IMR-90 (cell line): ENCODE measurements at regions not wholly inside any gene's neighbourhood (a gene's known extent, or its start where the extent isn't known, plus 50 kb on each side); places are given as distances from the start of the nearest gene placed in this dataset.

Source experiments
- ATAC-seq: fragments of 200-7000 bp; cut with Tn5 transposase; 2 replicates; pipeline ENCODE4 v1.9.1; 2020; ENCODE audit warnings: low read depth, mild to moderate bottlenecking, moderate library complexity
- BruUV-seq: library from RNA; stranded (reverse); fragments of 400-500 nt; replicated peaks from 2 replicates; lab custom pipeline; 2021; lab: Mats Ljungman, UMichigan
- CTCF ChIA-PET: fragments of 300-600 bp; formaldehyde crosslinking; extraction: SDS; loops from one replicate; lab custom pipeline; 2021; ENCODE audit warnings: antibody characterized with exemption; lab: Yijun Ruan, JAX
- POLR2A ChIA-PET: fragments of 300-600 bp; sonication (Branson Sonifier 250); formaldehyde crosslinking; loops from one replicate; lab custom pipeline; 2022; ENCODE audit warnings: antibody characterized with exemption; ENCODE audit not compliant: unreplicated experiment; lab: Charles Lee
- DNase-seq: peaks from one replicate; pipeline ENCODE4 v3.0.0; 2013
- H2AFZ ChIP-seq: replicated peaks from 2 replicates; pipeline ENCODE3; 2013; ENCODE audit warnings: low read length, mild to moderate bottlenecking; ENCODE audit not compliant: poor library complexity
- H2AK5ac ChIP-seq: 2 replicates; pipeline ENCODE4 v1.6.1; 2013; ENCODE audit warnings: low read depth, low read length, inconsistent platforms
- H2AK9ac ChIP-seq: replicated peaks from 2 replicates; pipeline ENCODE3; 2013; ENCODE audit warnings: mild to moderate bottlenecking, low read depth, low read length, moderate library complexity; ENCODE audit not compliant: poor library complexity
- H2BK120ac ChIP-seq: 2 replicates; pipeline ENCODE4 v1.6.1; 2013; ENCODE audit warnings: low read depth, low read length, inconsistent platforms
- H2BK15ac ChIP-seq: 3 replicates; pipeline ENCODE4 v1.6.1; 2013; ENCODE audit warnings: low read depth, low read length, inconsistent platforms
- H2BK20ac ChIP-seq: 2 replicates; pipeline ENCODE4 v1.6.1; 2013; ENCODE audit warnings: low read depth, mild to moderate bottlenecking, inconsistent platforms, low read length, moderate library complexity
- H2BK5ac ChIP-seq: 2 replicates; pipeline ENCODE4 v1.6.1; 2013; ENCODE audit warnings: mild to moderate bottlenecking, low read depth, low read length, inconsistent platforms; ENCODE audit not compliant: poor library complexity, severe bottlenecking
- H3K14ac ChIP-seq: replicated peaks from 2 replicates; pipeline ENCODE4 v1.6.1; 2013; ENCODE audit warnings: low read depth, low read length, inconsistent platforms
- H3K18ac ChIP-seq: 2 replicates; pipeline ENCODE4 v1.6.1; 2013; ENCODE audit warnings: low read depth, low read length, control low read depth
- H3K23ac ChIP-seq: 2 replicates; pipeline ENCODE4 v1.6.1; 2013; ENCODE audit warnings: low read depth, low read length, inconsistent platforms
- H3K27ac ChIP-seq: 2 replicates; pipeline ENCODE4 v1.5.1; 2013; ENCODE audit warnings: mild to moderate bottlenecking, control low read depth, low read length; ENCODE audit not compliant: insufficient read depth
- H3K27me3 ChIP-seq: 2 replicates; pipeline ENCODE4 v1.6.1; 2013; ENCODE audit warnings: low read length; ENCODE audit not compliant: control insufficient read depth, insufficient read depth
- H3K36me3 ChIP-seq: 2 replicates; pipeline ENCODE4 v1.6.1; 2013; ENCODE audit warnings: low read length, mixed read lengths; ENCODE audit not compliant: control insufficient read depth, insufficient read depth
- H3K4ac ChIP-seq: 2 replicates; pipeline ENCODE4 v1.6.1; 2013; ENCODE audit warnings: low read depth, low read length, inconsistent platforms
- H3K4me1 ChIP-seq: 2 replicates; pipeline ENCODE4 v1.6.1; 2013; ENCODE audit warnings: low read length, mixed read lengths; ENCODE audit not compliant: control insufficient read depth, insufficient read depth
- H3K4me2 ChIP-seq: 2 replicates; pipeline ENCODE4 v1.6.1; 2013; ENCODE audit warnings: low read depth, mild to moderate bottlenecking, control low read depth, low read length, moderate library complexity
- H3K4me3 ChIP-seq: 2 replicates; pipeline ENCODE4 v1.5.1; 2013; ENCODE audit warnings: low read depth, mild to moderate bottlenecking, control low read depth, low read length, moderate library complexity; ENCODE audit not compliant: insufficient read depth
- H3K56ac ChIP-seq: 2 replicates; pipeline ENCODE4 v1.6.1; 2013; ENCODE audit warnings: low read length, inconsistent platforms; ENCODE audit not compliant: insufficient read depth; ENCODE audit errors: extremely low read depth
- H3K79me1 ChIP-seq, 2 experiments: 2 replicates each; pipeline ENCODE4 v1.6.1; 2013; ENCODE audit warnings: low read length in 2 of 2, inconsistent platforms in 1 of 2, low read depth in 1 of 2
- H3K9ac ChIP-seq: 2 replicates; pipeline ENCODE4 v1.6.1; 2013; ENCODE audit warnings: low read depth, low read length, control low read depth
- H3K9me1 ChIP-seq: 2 replicates; pipeline ENCODE4 v1.6.1; 2013; ENCODE audit warnings: low read length, inconsistent platforms; ENCODE audit not compliant: insufficient read depth
- H3K9me3 ChIP-seq: 2 replicates; pipeline ENCODE4 v1.6.1; 2013; ENCODE audit warnings: low read length; ENCODE audit not compliant: control insufficient read depth, insufficient read depth
- H4K20me1 ChIP-seq: 2 replicates; pipeline ENCODE4 v1.6.1; 2013; ENCODE audit warnings: low read length, inconsistent platforms; ENCODE audit not compliant: insufficient read depth
- H4K5ac ChIP-seq: 2 replicates; pipeline ENCODE4 v1.6.1; 2013; ENCODE audit warnings: mild to moderate bottlenecking, low read depth, low read length, control low read depth
- H4K8ac ChIP-seq, 2 experiments: 2 replicates each; pipeline ENCODE4 v1.6.1; 2013; ENCODE audit warnings: low read depth in 2 of 2, low read length in 2 of 2, control low read depth in 1 of 2, inconsistent platforms in 1 of 2
- H4K91ac ChIP-seq: 2 replicates; pipeline ENCODE4 v1.6.1; 2013; ENCODE audit warnings: low read depth, low read length, inconsistent platforms; ENCODE audit not compliant: insufficient read depth
- BHLHE40 ChIP-seq: fragments of 150-350 bp; IDR thresholded peaks from 2 replicates; pipeline ENCODE4 v1.6.1; 2016; ENCODE audit warnings: mild to moderate bottlenecking, low read depth, low read length
- CEBPB ChIP-seq: IDR thresholded peaks from 2 replicates; pipeline ENCODE4 v1.6.1; 2012; ENCODE audit warnings: low read depth, low read length, improper control_type of control experiment
- CTCF ChIP-seq: conservative IDR thresholded peaks from 2 replicates; pipeline ENCODE4 v1.5.1; 2012; ENCODE audit warnings: mild to moderate bottlenecking, low read depth, low read length, improper control_type of control experiment
- MAZ ChIP-seq: IDR thresholded peaks from 2 replicates; pipeline ENCODE4 v1.6.1; 2012; ENCODE audit warnings: low read depth, mild to moderate bottlenecking, low read length, improper control_type of control experiment, moderate library complexity, borderline replicate concordance
- NFE2L2 ChIP-seq: fragments of 150-350 bp; IDR thresholded peaks from 2 replicates; pipeline ENCODE4 v1.6.1; 2016; ENCODE audit warnings: low read depth, mild to moderate bottlenecking, low read length
- RCOR1 ChIP-seq: IDR thresholded peaks from 2 replicates; pipeline ENCODE4 v1.6.1; 2012; ENCODE audit warnings: mild to moderate bottlenecking, low read length, improper control_type of control experiment; ENCODE audit not compliant: insufficient replicate concordance
- RFX5 ChIP-seq: IDR thresholded peaks from 2 replicates; pipeline ENCODE4 v1.8.0; 2012; ENCODE audit warnings: low read depth, mild to moderate bottlenecking, low read length, moderate library complexity
- WGBS, 2 experiments: methylation state at CpG; one replicate each; pipeline versions ENCODE4 v1.1.5 to v1.1.7; 2013; ENCODE audit warnings: missing lambda C conversion rate in 2 of 2; ENCODE audit not compliant: insufficient read length in 1 of 2; ENCODE audit errors: extremely low coverage in 2 of 2; 5-methylcytosine and 5-hydroxymethylcytosine counted together
- dilution Hi-C: fragments of 300-500 bp; cut with HindIII; formaldehyde crosslinking; loops from one replicate; pipeline ENCODE4 v1.14.3; 2018; ENCODE audit warnings: low sequenced_read_pairs; ENCODE audit not compliant: unreplicated experiment
- in situ Hi-C: fragments of 300-500 bp; cut with MboI; formaldehyde crosslinking; loops from 3 replicates; pipeline ENCODE4 v1.14.3; 2019; ENCODE audit warnings: low sequenced_read_pairs, inconsistent platforms, mixed read lengths
- intact Hi-C: fragments of 100-400 bp; cut with micrococcal nuclease; formaldehyde crosslinking; loops from 2 replicates; pipeline ENCODE4 v1.10.0; 2022

GRCh38 chr10:27612551-27613035, 108.5 kb downstream of the RAB18 start:
- BruUV-seq, result no TSS peak
- dilution Hi-C loops, result no loop called here
- no peaks in the 10 kb centered on the region for H3K36me3 ChIP-seq

More at GRCh38 chr10:27612551-27613035, 108.5 kb downstream of the RAB18 start:
- intact Hi-C loops (no loop called here), in situ Hi-C loops (no loop called here)
- no peaks in the 10 kb centered on the region for H3K79me1 ChIP-seq
- peaks cover 4% of the 10 kb centered on the region; the same call in 1 of the 2 replicates for H3K27me3 ChIP-seq
- no peak overlapping the region for H3K4me3 ChIP-seq
- no peak overlapping the region for H3K14ac ChIP-seq
- H2AK9ac ChIP-seq, result no peak overlapping the region
- CTCF ChIA-PET, result no interaction called here
- H2AK5ac ChIP-seq, result no peak overlapping the region
- ATAC-seq (no peak), DNase-seq (no peak)
- no peak overlapping the region for H3K4ac ChIP-seq
- no peak overlapping the region for H4K8ac ChIP-seq
- H3K23ac ChIP-seq, result no peak overlapping the region
- no peaks in the 10 kb centered on the region for H3K9me1 ChIP-seq
- H3K4me2 ChIP-seq, result no peak overlapping the region
- no peak overlapping the region for H2BK5ac ChIP-seq
- H2BK120ac ChIP-seq, result no peak overlapping the region
- no peak overlapping the region for H4K91ac ChIP-seq
- no peaks in the 10 kb centered on the region for H3K9me3 ChIP-seq
- POLR2A ChIA-PET, result interaction anchor here (1.2 kb wide), 1 partner anchor 11 kb away, joined by 4 read pairs; no protein-coding TSS in a partner anchor
- no peak overlapping the region for H4K5ac ChIP-seq
- no peak overlapping the region for H3K56ac ChIP-seq
- TF ChIP-seq CTCF (no peak), BHLHE40 (no peak), MAZ (no peak), RFX5 (no peak), CEBPB (no peak), RCOR1 (no peak), NFE2L2 (no peak)
- WGBS, 2 experiments, result no CpG with 5 or more reads among the region's 6 CpGs
- no peak overlapping the region for H3K27ac ChIP-seq
- H2AFZ ChIP-seq, result no peak overlapping the region
- H2BK15ac ChIP-seq, result no peak overlapping the region
- H3K9ac ChIP-seq, result no peak overlapping the region
- H3K4me1 ChIP-seq, result 0 out of 2 replicates have a peak, but pooled peaks cover 4% of the 10 kb centered on the region
- H4K20me1 ChIP-seq, result no peaks in the 10 kb centered on the region
- no peak overlapping the region for H2BK20ac ChIP-seq
- H3K18ac ChIP-seq, result no peak overlapping the region; the same call in 1 of the 2 replicates
